GM21737 (cell line): ENCODE measurements at regions not wholly inside any gene's neighbourhood (a gene's known extent, or its start where the extent isn't known, plus 50 kb on each side); places are given as distances from the start of the nearest gene placed in this dataset.
"Not testable (repeated sequence)": the region's sequence is repeated elsewhere in the genome, so short reads cannot be mapped to it uniquely, and the experiment has no call there.

Source experiments
- ATAC-seq: cut with Tn5 transposase; IDR thresholded peaks from one replicate; pipeline ENCODE4 v1.9.1; 2021; ENCODE audit warnings: mild to moderate bottlenecking, moderate library complexity; ENCODE audit not compliant: unreplicated experiment

GRCh38 chr4:124946696-124947095, 234.2 kb upstream of the ANKRD50 start:
- no peak for ATAC-seq

GRCh38 chr4:124945422-124945821, 232.9 kb upstream of the ANKRD50 start:
- ATAC-seq, result no peak

GRCh38 chr4:124943938-124944337, 231.4 kb upstream of the ANKRD50 start:
- no peak for ATAC-seq

DNA sequence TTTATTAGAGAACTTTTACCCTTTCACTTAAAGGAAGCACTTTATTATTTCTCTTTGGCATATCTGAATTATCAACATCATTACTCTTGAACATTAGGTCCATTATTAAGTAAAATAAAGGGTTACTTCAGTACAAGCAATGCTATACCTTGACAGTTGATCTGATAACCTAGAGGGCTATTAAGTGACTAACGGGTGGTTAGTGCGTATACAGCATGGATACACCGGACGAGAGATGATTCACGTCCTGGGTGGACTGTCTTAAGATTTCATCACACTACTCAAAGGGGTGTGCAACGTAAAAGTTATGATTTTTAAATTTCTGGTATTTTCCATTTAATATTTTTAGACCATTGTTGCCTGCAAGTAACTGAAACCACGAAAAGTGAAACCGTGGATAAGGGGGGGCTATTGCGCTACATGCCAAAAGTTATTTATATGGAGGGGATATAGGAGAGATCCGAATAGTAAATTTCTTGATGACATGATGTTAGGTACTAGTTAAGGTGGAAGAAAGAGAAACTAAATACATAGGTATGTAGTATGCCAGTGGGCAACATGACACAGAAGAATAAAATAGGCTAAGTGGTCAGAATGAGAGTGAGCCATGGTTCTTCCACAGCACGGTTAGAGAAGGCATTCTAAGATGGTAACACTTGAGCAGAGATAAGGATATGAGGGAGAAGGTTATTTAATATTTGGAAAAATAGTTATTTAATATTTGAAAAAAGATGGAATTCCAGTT, 230.8 kb upstream of the ANKRD50 start:
- no peak for ATAC-seq

DNA sequence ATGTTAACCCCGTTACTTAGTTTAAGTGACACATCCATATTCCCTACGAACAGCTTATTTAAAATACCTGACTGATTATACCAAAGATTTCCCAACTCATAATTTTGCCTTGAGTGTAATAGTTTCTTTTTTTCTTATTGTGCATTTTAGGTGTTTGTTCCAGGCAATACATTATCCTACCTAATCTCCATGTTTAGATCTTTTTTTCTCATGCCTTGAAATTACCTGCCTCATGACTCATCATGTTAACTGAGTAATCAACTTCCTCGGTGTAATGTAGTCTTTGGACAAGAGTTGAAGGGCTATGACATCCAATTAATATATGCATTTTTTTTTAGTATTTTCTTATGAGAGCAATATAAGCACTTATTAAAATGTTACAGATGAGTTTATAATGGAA, 228.7 kb upstream of the ANKRD50 start:
- no peak for ATAC-seq

GRCh38 chr4:124940387-124940786, 227.9 kb upstream of the ANKRD50 start:
- ATAC-seq, result no peak

GRCh38 chr4:124939908-124940307, 227.4 kb upstream of the ANKRD50 start:
- no peak for ATAC-seq

DNA sequence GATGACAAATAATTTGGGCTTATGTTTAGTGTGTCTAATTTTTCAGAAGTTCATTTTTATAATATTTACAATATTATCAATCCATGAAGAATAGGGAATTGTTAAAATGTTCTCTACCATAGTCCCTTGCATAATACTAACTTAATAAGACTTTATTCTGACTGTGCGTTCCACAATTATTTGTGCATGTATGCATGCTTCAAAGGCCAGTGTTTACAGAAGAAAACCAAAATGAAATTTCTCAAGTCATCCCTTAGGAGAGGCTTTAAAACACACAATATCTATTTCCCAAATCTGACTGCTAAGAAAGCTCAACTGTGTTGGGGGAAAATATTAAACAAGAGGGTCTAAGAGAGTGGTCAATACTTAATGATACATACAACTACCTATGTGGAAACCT, 226.3 kb upstream of the ANKRD50 start:
- no peak for ATAC-seq

DNA sequence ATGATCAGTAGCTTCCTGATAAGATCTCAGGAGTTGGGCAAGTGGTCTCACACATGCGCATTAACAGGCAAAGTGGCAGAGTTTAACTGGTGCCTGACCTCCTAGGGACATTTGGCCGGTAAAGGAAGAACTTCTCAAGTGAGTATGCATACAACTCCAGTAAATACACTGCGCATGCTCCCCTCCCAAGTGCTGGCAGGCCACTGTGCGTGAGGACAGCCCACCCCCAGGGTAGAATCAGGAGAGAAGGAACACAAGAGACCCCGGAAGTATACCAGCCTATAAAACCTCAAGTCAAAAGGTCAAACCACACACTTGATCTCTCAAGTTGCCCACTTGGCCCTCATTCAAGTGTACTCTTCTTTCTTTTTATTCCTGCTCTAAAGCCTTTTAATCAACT, 225.5 kb upstream of the ANKRD50 start:
- no peak for ATAC-seq

- ATAC-seq, result no peak
These were observed 223.9 kb upstream of the ANKRD50 start for GRCh38 chr4:124936427-124936826.

DNA sequence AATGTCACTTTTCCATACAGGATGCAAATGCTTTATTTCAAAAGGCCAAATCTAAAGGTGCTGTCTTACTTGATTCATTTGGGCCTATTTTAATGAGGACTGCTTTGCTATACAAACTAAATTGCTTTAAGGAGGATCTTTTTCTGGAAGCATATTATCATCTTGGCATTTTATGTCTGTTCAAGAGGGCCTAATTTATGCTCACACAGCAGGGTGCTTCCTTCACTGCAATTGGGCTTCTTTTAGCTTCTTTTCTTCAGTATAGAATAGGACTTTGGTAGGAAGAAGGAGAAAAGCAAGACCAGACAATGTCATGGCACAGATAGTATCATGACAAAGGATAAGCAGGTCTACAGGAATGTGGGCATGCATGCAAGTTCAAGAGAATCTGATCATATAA, 222.4 kb upstream of the ANKRD50 start:
- ATAC-seq, result no peak

- ATAC-seq, result no peak
These were observed 221.0 kb upstream of the ANKRD50 start for GRCh38 chr4:124933521-124933920.

GRCh38 chr4:124932447-124932846, 219.9 kb upstream of the ANKRD50 start:
- no peak for ATAC-seq

GRCh38 chr4:124931050-124931449, 218.5 kb upstream of the ANKRD50 start:
- no peak for ATAC-seq

GRCh38 chr4:124922748-124923147, 210.2 kb upstream of the ANKRD50 start:
- ATAC-seq, result not testable (repeated sequence)

DNA sequence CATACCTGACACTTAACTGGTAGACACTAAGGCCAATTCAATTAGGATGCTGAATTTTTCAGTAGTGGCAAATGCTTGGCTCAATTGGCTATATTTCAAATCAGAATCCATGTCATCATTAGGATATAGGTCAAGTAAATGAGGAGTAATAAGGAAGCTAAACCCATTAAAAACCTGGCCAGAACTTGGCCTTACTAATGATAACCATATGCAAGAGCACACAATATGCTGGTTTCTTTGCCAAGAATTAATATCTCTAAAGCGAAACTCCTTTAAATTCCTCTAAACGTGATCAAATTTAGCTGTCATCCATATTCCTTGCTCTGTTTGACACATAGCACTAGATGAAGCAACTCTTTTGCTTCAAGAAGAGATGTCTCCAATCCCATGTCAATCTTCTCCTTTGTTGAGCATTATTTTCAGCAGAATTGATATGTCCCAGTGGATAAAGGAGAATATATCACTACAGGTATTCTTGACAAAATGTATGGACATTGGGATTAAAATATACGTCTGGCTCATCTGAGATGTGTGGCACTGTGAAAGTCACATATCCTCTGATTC, 206.1 kb upstream of the ANKRD50 start:
- no peak for ATAC-seq

DNA sequence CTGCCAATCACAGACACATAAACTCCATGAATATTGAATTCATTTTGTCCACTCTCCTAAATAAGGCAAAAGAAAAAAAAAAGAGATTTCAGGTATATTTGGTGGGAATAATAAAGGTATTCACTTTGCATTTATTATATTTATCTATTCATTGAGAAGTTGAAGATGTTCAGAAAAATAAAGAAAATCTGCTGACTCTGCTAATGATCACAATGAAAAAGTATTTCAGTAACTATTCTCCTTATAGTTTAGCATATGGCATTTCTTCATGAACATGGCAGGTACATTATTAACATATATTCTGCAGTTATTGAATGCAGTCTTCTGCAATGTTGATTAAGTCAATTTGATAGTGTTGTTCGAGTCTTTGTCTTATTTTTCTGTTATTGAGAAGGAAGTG, 202.5 kb upstream of the ANKRD50 start:
- ATAC-seq, result no peak

DNA sequence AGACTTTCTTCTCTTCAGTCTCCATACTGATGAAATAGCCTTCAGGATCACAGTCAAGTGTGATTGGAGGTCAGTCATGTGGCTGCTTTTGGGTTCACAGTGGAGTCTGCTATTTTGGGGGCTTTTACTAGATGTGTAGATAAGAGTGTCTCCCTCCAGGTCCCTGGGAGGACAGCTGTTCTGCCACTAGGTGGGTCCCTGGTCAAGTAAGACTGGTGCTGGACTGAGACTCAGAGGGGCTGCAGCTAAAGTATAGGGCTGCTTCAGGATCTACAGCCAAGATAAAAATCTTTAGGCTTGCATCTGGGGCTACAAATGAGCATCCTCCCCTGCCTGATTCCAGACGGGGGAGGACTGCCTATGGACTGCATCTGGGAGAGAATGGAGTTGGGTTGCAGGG, 200.7 kb upstream of the ANKRD50 start:
- no peak for ATAC-seq

- no peak for ATAC-seq
These were observed 197.8 kb upstream of the ANKRD50 start for GRCh38 chr4:124910327-124910726.

- ATAC-seq, result no peak
These were observed 195.3 kb upstream of the ANKRD50 start for GRCh38 chr4:124907881-124908280.

DNA sequence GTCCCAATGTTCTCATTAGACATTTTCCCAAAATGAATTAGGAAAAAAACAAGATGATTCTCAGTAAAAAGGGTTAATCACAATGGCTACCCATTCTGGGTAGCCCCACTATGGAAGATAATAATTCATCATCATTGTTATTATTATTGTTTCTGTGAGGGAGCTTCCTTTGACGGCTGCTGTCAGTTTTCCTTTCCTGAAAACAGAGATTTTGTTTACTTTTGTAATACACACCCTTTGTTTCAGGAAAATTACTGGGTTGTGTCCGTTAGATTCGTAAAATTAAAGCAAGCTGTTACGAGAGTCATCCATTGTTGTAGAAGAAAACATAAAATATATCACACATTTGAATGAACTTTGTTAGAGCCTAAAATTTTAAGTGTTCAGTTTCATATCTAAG, 192.9 kb upstream of the ANKRD50 start:
- ATAC-seq, result no peak

DNA sequence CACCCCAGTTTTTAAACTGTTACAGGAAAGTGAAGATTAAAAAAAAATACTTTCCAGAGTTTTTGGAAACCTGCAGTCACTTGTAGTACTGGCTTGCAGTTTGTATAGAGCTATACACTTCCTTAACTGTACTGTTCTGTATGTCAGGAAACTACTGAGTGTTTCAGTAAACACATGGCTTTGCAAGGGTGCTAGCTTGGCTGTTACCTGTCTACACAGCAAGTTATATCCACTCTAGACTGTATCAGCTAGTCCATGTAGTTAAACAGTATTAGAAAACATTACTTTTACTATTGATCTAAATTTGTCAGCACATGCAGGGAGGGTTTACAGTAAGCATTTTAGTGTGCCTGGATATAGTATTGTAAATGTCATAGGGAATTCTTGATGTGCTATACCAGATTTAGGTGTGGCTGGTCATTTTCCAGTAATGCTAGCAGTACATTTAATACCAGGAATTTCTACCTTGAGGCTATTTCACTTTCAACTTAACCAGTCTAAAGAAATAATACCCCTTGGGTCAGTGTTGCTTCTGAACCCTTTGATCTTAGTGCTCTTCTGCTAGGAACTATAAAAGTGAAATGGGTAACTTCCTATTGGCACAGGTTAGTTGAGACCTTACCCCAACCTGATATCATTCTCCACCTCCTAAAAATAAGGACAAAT, 192.3 kb upstream of the ANKRD50 start:
- ATAC-seq, result no peak
